T-helper 1 cell treated with Interleukin-12 subunit alpha and Interleukin-12 subunit beta and Interleukin-4 antibody, amounts not matched to agents 30 μg/mL and 1 μg/mL, for 36 hours (primary cell): ENCODE measurements at regions not wholly inside any gene's neighbourhood (a gene's known extent, or its start where the extent isn't known, plus 50 kb on each side); places are given as distances from the start of the nearest gene placed in this dataset.

Experiments
- H3K27ac Mint-ChIP-seq: one replicate; pipeline ENCODE4 v1.8.0; 2021; ENCODE audit warnings: mild to moderate bottlenecking, mixed read lengths
- H3K27me3 Mint-ChIP-seq: one replicate; pipeline ENCODE4 v1.8.0; 2021; ENCODE audit warnings: low read depth, mixed read lengths
- H3K36me3 Mint-ChIP-seq: one replicate; pipeline ENCODE4 v1.8.0; 2021; ENCODE audit warnings: low read depth, mixed read lengths
- H3K4me1 Mint-ChIP-seq: one replicate; pipeline ENCODE4 v1.8.0; 2021; ENCODE audit warnings: low read depth, mixed read lengths
- H3K4me3 Mint-ChIP-seq: one replicate; pipeline ENCODE4 v1.8.0; 2021; ENCODE audit warnings: mild to moderate bottlenecking, moderate library complexity, mixed read lengths
- H3K9me3 Mint-ChIP-seq: one replicate; pipeline ENCODE4 v1.8.0; 2021; ENCODE audit warnings: mixed read lengths

- Mint-ChIP-seq H3K27ac (no peak overlapping the region), H3K4me3 (no peak overlapping the region), H3K4me1 (no peaks in the 10 kb centered on the region), H3K36me3 (no peaks in the 10 kb centered on the region), H3K27me3 (no peaks in the 10 kb centered on the region), H3K9me3 (peaks cover 19% of the 10 kb centered on the region)
Observed at GRCh38 chr7:98565103-98565502, 52.0 kb upstream of the NPTX2 start.

GRCh38 chr7:98562871-98563495 lies 54.1 kb upstream of the NPTX2 start:
- Mint-ChIP-seq H3K4me1 (no peaks in the 10 kb centered on the region), H3K9me3 (peaks cover 22% of the 10 kb centered on the region), H3K27ac (no peak overlapping the region), H3K4me3 (no peak overlapping the region), H3K36me3 (no peaks in the 10 kb centered on the region), H3K27me3 (no peaks in the 10 kb centered on the region)

GRCh38 chr7:98562381-98562823 lies 54.7 kb upstream of the NPTX2 start:
- Mint-ChIP-seq H3K9me3 (peaks cover 22% of the 10 kb centered on the region), H3K4me3 (no peak overlapping the region), H3K27ac (no peak overlapping the region), H3K4me1 (no peaks in the 10 kb centered on the region), H3K27me3 (no peaks in the 10 kb centered on the region), H3K36me3 (no peaks in the 10 kb centered on the region)

GRCh38 chr7:98559958-98560357 lies 57.1 kb upstream of the NPTX2 start:
- Mint-ChIP-seq H3K36me3 (no peaks in the 10 kb centered on the region), H3K9me3 (peaks cover 24% of the 10 kb centered on the region), H3K4me1 (no peaks in the 10 kb centered on the region), H3K27ac (no peak overlapping the region), H3K4me3 (no peak overlapping the region), H3K27me3 (no peaks in the 10 kb centered on the region)

- H3K36me3 Mint-ChIP-seq, result no peaks in the 10 kb centered on the region
- H3K27ac Mint-ChIP-seq, result no peak overlapping the region
Observed at GRCh38 chr7:98559219-98559618, 57.9 kb upstream of the NPTX2 start.

GRCh38 chr7:98557538-98558031 lies 59.5 kb upstream of the NPTX2 start:
- Mint-ChIP-seq H3K27ac (no peak overlapping the region), H3K4me1 (no peaks in the 10 kb centered on the region), H3K27me3 (no peaks in the 10 kb centered on the region), H3K36me3 (no peaks in the 10 kb centered on the region), H3K9me3 (peaks cover 22% of the 10 kb centered on the region), H3K4me3 (no peak overlapping the region)

More at GRCh38 chr7:98559219-98559618, 57.9 kb upstream of the NPTX2 start:
- no peak overlapping the region for H3K4me3 Mint-ChIP-seq
- no peaks in the 10 kb centered on the region for H3K4me1 Mint-ChIP-seq
- no peaks in the 10 kb centered on the region for H3K27me3 Mint-ChIP-seq
- peaks cover 21% of the 10 kb centered on the region for H3K9me3 Mint-ChIP-seq

- Mint-ChIP-seq H3K36me3 (no peaks in the 10 kb centered on the region), H3K4me1 (no peaks in the 10 kb centered on the region), H3K27ac (no peak overlapping the region), H3K4me3 (no peak overlapping the region), H3K27me3 (no peaks in the 10 kb centered on the region), H3K9me3 (peaks cover 24% of the 10 kb centered on the region)
Observed at GRCh38 chr7:98556288-98556687, 60.8 kb upstream of the NPTX2 start.

- peaks cover 24% of the 10 kb centered on the region for H3K9me3 Mint-ChIP-seq
- H3K36me3 Mint-ChIP-seq, result no peaks in the 10 kb centered on the region
- no peaks in the 10 kb centered on the region for H3K27me3 Mint-ChIP-seq
- H3K27ac Mint-ChIP-seq, result no peak overlapping the region
- H3K4me3 Mint-ChIP-seq, result no peak overlapping the region
- H3K4me1 Mint-ChIP-seq, result no peaks in the 10 kb centered on the region
Observed at GRCh38 chr7:98555403-98555802, 61.7 kb upstream of the NPTX2 start.

- H3K27ac Mint-ChIP-seq, result no peak overlapping the region
- H3K9me3 Mint-ChIP-seq, result peaks cover 22% of the 10 kb centered on the region
Observed at GRCh38 chr7:98553666-98554065, 63.4 kb upstream of the NPTX2 start.

GRCh38 chr7:98551611-98552273 lies 65.3 kb upstream of the NPTX2 start:
- Mint-ChIP-seq H3K9me3 (peaks cover 30% of the 10 kb centered on the region), H3K27me3 (no peaks in the 10 kb centered on the region), H3K4me1 (no peaks in the 10 kb centered on the region), H3K36me3 (no peaks in the 10 kb centered on the region), H3K27ac (no peak overlapping the region), H3K4me3 (no peak overlapping the region)

More at GRCh38 chr7:98553666-98554065, 63.4 kb upstream of the NPTX2 start:
- no peaks in the 10 kb centered on the region for H3K4me1 Mint-ChIP-seq
- no peak overlapping the region for H3K4me3 Mint-ChIP-seq
- no peaks in the 10 kb centered on the region for H3K36me3 Mint-ChIP-seq
- H3K27me3 Mint-ChIP-seq, result no peaks in the 10 kb centered on the region

GRCh38 chr7:98548971-98549370 lies 68.1 kb upstream of the NPTX2 start:
- H3K27me3 Mint-ChIP-seq, result no peaks in the 10 kb centered on the region
- H3K36me3 Mint-ChIP-seq, result no peaks in the 10 kb centered on the region
- H3K4me3 Mint-ChIP-seq, result no peak overlapping the region
- H3K9me3 Mint-ChIP-seq, result peaks cover 25% of the 10 kb centered on the region
- H3K4me1 Mint-ChIP-seq, result no peaks in the 10 kb centered on the region
- no peak overlapping the region for H3K27ac Mint-ChIP-seq

- H3K36me3 Mint-ChIP-seq, result no peaks in the 10 kb centered on the region
- H3K27me3 Mint-ChIP-seq, result no peaks in the 10 kb centered on the region
- H3K4me1 Mint-ChIP-seq, result no peaks in the 10 kb centered on the region
- H3K27ac Mint-ChIP-seq, result no peak overlapping the region
- H3K4me3 Mint-ChIP-seq, result no peak overlapping the region
- H3K9me3 Mint-ChIP-seq, result peaks cover 24% of the 10 kb centered on the region
Observed at GRCh38 chr7:98548370-98548769, 68.7 kb upstream of the NPTX2 start.

- H3K36me3 Mint-ChIP-seq, result no peaks in the 10 kb centered on the region
- H3K4me1 Mint-ChIP-seq, result no peaks in the 10 kb centered on the region
- H3K9me3 Mint-ChIP-seq, result peaks cover 14% of the 10 kb centered on the region
- H3K27me3 Mint-ChIP-seq, result no peaks in the 10 kb centered on the region
- H3K4me3 Mint-ChIP-seq, result no peak overlapping the region
- no peak overlapping the region for H3K27ac Mint-ChIP-seq
Observed at GRCh38 chr7:98541101-98541500, 76.0 kb upstream of the NPTX2 start.

GRCh38 chr7:98539865-98540264 lies 77.2 kb upstream of the NPTX2 start:
- Mint-ChIP-seq H3K27me3 (no peaks in the 10 kb centered on the region), H3K36me3 (no peaks in the 10 kb centered on the region), H3K4me3 (no peak overlapping the region), H3K9me3 (peaks cover 20% of the 10 kb centered on the region), H3K27ac (no peak overlapping the region), H3K4me1 (no peaks in the 10 kb centered on the region)

- H3K27me3 Mint-ChIP-seq, result no peaks in the 10 kb centered on the region
- no peaks in the 10 kb centered on the region for H3K36me3 Mint-ChIP-seq
- no peak overlapping the region for H3K4me3 Mint-ChIP-seq
- peaks cover 20% of the 10 kb centered on the region for H3K9me3 Mint-ChIP-seq
- H3K4me1 Mint-ChIP-seq, result no peaks in the 10 kb centered on the region
- no peak overlapping the region for H3K27ac Mint-ChIP-seq
Observed at GRCh38 chr7:98536803-98537202, 80.3 kb upstream of the NPTX2 start.
